A673 (cell line): ENCODE measurements at regions not wholly inside any gene's neighbourhood (a gene's known extent, or its start where the extent isn't known, plus 50 kb on each side); places are given as distances from the start of the nearest gene placed in this dataset.

Experiments
- BruUV-seq: library from RNA; stranded (reverse); fragments of 400-500 nt; replicated peaks from 2 replicates; lab custom pipeline; 2021; lab: Mats Ljungman, UMichigan
- CTCF ChIA-PET: fragments of 300-600 bp; sonication (Branson Sonifier 250); formaldehyde crosslinking; loops from one replicate; lab custom pipeline; 2022; ENCODE audit warnings: antibody characterized with exemption; lab: Charles Lee
- POLR2A ChIA-PET: fragments of 300-600 bp; sonication (Branson Sonifier 250); formaldehyde crosslinking; loops from one replicate; lab custom pipeline; 2022; ENCODE audit warnings: antibody characterized with exemption; ENCODE audit not compliant: low non-redundant PET; lab: Charles Lee
- DNase-seq: peaks from one replicate; pipeline ENCODE4 v3.0.0-alpha.2; 2015; ENCODE audit warnings: low spot score
- H3K27ac ChIP-seq: fragments of 200-600 bp; sonication (generic); 2 replicates; pipeline ENCODE4 v1.5.1; 2016; ENCODE audit warnings: mixed run types, low read depth, mild to moderate bottlenecking, mixed read lengths, antibody characterized with exemption, low read length; ENCODE audit not compliant: poor library complexity, severe bottlenecking
- H3K27me3 ChIP-seq: fragments of 200-600 bp; sonication (generic); replicated peaks from 2 replicates; pipeline ENCODE4 v1.6.1; 2017; ENCODE audit warnings: mixed run types, low read depth, mild to moderate bottlenecking, mixed read lengths, antibody characterized with exemption, low read length; ENCODE audit not compliant: insufficient read depth, poor library complexity
- H3K36me3 ChIP-seq: fragments of 200-600 bp; sonication (generic); 2 replicates; pipeline ENCODE4 v1.6.1; 2016; ENCODE audit warnings: mixed run types, mild to moderate bottlenecking, mixed read lengths, antibody characterized with exemption, low read length; ENCODE audit not compliant: insufficient read depth, poor library complexity, severe bottlenecking
- H3K4me1 ChIP-seq: fragments of 200-600 bp; sonication (generic); 2 replicates; pipeline ENCODE4 v1.6.1; 2017; ENCODE audit warnings: mixed run types, mild to moderate bottlenecking, mixed read lengths, antibody characterized with exemption, low read length; ENCODE audit not compliant: insufficient read depth, poor library complexity, severe bottlenecking
- H3K4me3 ChIP-seq: fragments of 200-600 bp; sonication (generic); 2 replicates; pipeline ENCODE4 v1.5.1; 2016; ENCODE audit warnings: low read depth, mixed run types, mild to moderate bottlenecking, mixed read lengths, low read length; ENCODE audit not compliant: poor library complexity, severe bottlenecking
- H3K9me3 ChIP-seq: fragments of 200-600 bp; sonication (generic); 2 replicates; pipeline ENCODE4 v1.6.1; 2016; ENCODE audit warnings: mixed run types, low read depth, mild to moderate bottlenecking, mixed read lengths, antibody characterized with exemption, low read length; ENCODE audit not compliant: poor library complexity, severe bottlenecking
- CTCF ChIP-seq: fragments of 300-800, 200-600 bp; sonication (generic); conservative IDR thresholded peaks from 2 replicates; pipeline ENCODE4 v1.5.1; 2017; ENCODE audit warnings: low read depth, mild to moderate bottlenecking, antibody characterized with exemption, low read length, moderate library complexity, mixed read lengths
- EZH2 ChIP-seq: fragments of 200-600 bp; sonication (generic); IDR thresholded peaks from 2 replicates; pipeline ENCODE4 v1.6.1; 2017; ENCODE audit warnings: borderline replicate concordance, low read depth, mild to moderate bottlenecking, mixed read lengths, antibody characterized with exemption, low read length; ENCODE audit not compliant: poor library complexity, severe bottlenecking
- intact Hi-C: fragments of 100-400 bp; cut with micrococcal nuclease; formaldehyde crosslinking; loops from one replicate; pipeline ENCODE4 v1.10.0; 2022; ENCODE audit not compliant: unreplicated experiment

GRCh38 chr6:134593024-134593423, 275.1 kb upstream of the SGK1 start:
- H3K9me3 ChIP-seq: no peaks in the 10 kb centered on the region
- BruUV-seq: no TSS peak
- DNase-seq: no peak
- TF ChIP-seq EZH2: no peak
- TF ChIP-seq CTCF: no peak
- no peak overlapping the region for H3K4me3 ChIP-seq
- no peaks in the 10 kb centered on the region for H3K27me3 ChIP-seq
- intact Hi-C loops: no loop called here
- no peaks in the 10 kb centered on the region for H3K36me3 ChIP-seq
- ChIA-PET POLR2A (no interaction called here), CTCF (no interaction called here)
- H3K27ac ChIP-seq: no peak overlapping the region
- no peaks in the 10 kb centered on the region for H3K4me1 ChIP-seq

GRCh38 chr6:134590449-134590848, 272.5 kb upstream of the SGK1 start:
- Histone ChIP-seq H3K27ac (no peak overlapping the region), H3K36me3 (no peaks in the 10 kb centered on the region), H3K4me1 (peaks cover 3% of the 10 kb centered on the region), H3K4me3 (no peak overlapping the region), H3K27me3 (no peaks in the 10 kb centered on the region), H3K9me3 (no peaks in the 10 kb centered on the region)
- ChIA-PET POLR2A (interaction anchor here (0.6 kb wide), 1 partner anchor 76 kb away, joined by 3 read pairs; no protein-coding TSS in a partner anchor), CTCF (no interaction called here)
- TF ChIP-seq EZH2: no peak
- no peak for TF ChIP-seq CTCF
- no peak for DNase-seq
- intact Hi-C loops: no loop called here
- no TSS peak for BruUV-seq

GRCh38 chr6:134590004-134590403, 272.1 kb upstream of the SGK1 start:
- H3K9me3 ChIP-seq: no peaks in the 10 kb centered on the region
- no peaks in the 10 kb centered on the region for H3K27me3 ChIP-seq
- ChIA-PET POLR2A (interaction anchor here (0.6 kb wide), 1 partner anchor 76 kb away, joined by 3 read pairs; no protein-coding TSS in a partner anchor), CTCF (no interaction called here)
- no peak overlapping the region for H3K4me3 ChIP-seq
- peaks cover 8% of the 10 kb centered on the region for H3K4me1 ChIP-seq
- no peak overlapping the region for H3K27ac ChIP-seq
- no peaks in the 10 kb centered on the region for H3K36me3 ChIP-seq
- TF ChIP-seq EZH2 (no peak), CTCF (no peak)
- BruUV-seq: no TSS peak
- intact Hi-C loops: no loop called here
- no peak for DNase-seq
